ENCODE measurements at regions not wholly inside any gene's neighbourhood (a gene's known extent, or its start where the extent isn't known, plus 50 kb on each side); places are given as distances from the start of the nearest gene placed in this dataset.

DNA sequence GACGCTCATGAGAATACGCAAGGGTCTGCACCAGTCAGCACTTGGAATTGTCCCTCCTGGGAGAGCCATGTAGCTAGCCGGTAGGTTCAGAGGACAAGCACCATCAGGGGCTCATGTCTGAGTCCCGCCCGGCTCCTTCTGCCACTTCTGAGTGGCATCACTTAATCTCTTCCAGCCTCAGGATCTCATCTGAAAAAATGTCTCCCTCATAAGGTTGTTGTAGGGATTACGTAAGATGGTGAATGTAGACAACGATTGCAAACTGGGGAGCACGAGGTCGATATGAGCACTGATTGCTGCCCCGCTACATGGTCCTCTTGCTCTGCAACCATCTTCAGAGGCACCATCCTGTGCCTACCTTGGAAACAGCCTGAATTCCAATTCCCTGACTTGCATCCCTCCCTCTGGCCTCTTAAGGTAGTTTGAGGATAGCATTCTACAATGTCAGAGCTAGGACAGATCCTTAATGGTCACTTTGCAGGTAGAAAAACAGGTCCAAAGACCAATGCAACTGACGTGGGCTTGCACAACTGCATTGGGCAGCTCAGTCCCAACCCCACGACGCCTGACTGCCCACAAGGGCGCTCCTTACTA is 115.8 kb upstream of the TMEM45B start:
- H2BK120ac ChIP-seq (ENCODE audit: low read depth, low read length), result no peak overlapping the region
- H3K23ac ChIP-seq (ENCODE audit: low read depth, low read length), result no peak overlapping the region
- DNase-seq (no peak), ATAC-seq (ENCODE audit: low read depth) (no peak)
- H3K56ac ChIP-seq (ENCODE audit: extremely low read depth, insufficient read depth, low read length), result no peak overlapping the region
- no peaks in the 10 kb centered on the region for H3K4me1 ChIP-seq (ENCODE audit: control insufficient read depth, insufficient read depth, low read length)
- no peak overlapping the region for H3K4ac ChIP-seq (ENCODE audit: low read depth, low read length)
- H3K79me1 ChIP-seq (ENCODE audit: low read depth in 1 of 2, low read length in 2 of 2), result no peaks in the 10 kb centered on the region
- 33% methylated on average over 1 of the region's 14 CpGs; no CpG with 5 or more reads in 1 of the 2 experiments for WGBS, 2 experiments (ENCODE audit: extremely low coverage in 2 of 2, insufficient read length in 1 of 2)
- no peaks in the 10 kb centered on the region for H3K9me1 ChIP-seq (ENCODE audit: insufficient read depth, low read length)
- H3K9ac ChIP-seq (ENCODE audit: low read depth, low read length), result no peak overlapping the region
- no peaks in the 10 kb centered on the region for H4K20me1 ChIP-seq (ENCODE audit: insufficient read depth, low read length)
- no peak overlapping the region for H2BK15ac ChIP-seq (ENCODE audit: low read depth, low read length)
- no peaks in the 10 kb centered on the region for H3K9me3 ChIP-seq (ENCODE audit: control insufficient read depth, insufficient read depth, low read length)
- no peak overlapping the region for H2AK5ac ChIP-seq (ENCODE audit: low read depth, low read length)
- no peaks in the 10 kb centered on the region for H3K36me3 ChIP-seq (ENCODE audit: control insufficient read depth, insufficient read depth, low read length)
- TF ChIP-seq, protein P1, sequence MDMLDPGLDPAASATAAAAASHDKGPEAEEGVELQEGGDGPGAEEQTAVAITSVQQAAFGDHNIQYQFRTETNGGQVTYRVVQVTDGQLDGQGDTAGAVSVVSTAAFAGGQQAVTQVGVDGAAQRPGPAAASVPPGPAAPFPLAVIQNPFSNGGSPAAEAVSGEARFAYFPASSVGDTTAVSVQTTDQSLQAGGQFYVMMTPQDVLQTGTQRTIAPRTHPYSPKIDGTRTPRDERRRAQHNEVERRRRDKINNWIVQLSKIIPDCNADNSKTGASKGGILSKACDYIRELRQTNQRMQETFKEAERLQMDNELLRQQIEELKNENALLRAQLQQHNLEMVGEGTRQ (IDR thresholded peaks at IDR 0.05; ENCODE audit: low read depth, low read length), result no peak
- TF ChIP-seq, protein P2, sequence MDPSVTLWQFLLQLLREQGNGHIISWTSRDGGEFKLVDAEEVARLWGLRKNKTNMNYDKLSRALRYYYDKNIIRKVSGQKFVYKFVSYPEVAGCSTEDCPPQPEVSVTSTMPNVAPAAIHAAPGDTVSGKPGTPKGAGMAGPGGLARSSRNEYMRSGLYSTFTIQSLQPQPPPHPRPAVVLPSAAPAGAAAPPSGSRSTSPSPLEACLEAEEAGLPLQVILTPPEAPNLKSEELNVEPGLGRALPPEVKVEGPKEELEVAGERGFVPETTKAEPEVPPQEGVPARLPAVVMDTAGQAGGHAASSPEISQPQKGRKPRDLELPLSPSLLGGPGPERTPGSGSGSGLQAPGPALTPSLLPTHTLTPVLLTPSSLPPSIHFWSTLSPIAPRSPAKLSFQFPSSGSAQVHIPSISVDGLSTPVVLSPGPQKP (IDR thresholded peaks at IDR 0.05; ENCODE audit: borderline replicate concordance, low read depth, low read length), result no peak
- TF ChIP-seq CHD1 (IDR thresholded peaks at IDR 0.05; ENCODE audit: low read depth, low read length) (no peak), SMC3 (IDR thresholded peaks at IDR 0.05; ENCODE audit: low read depth, low read length) (no peak), FOS (IDR thresholded peaks at IDR 0.05; ENCODE audit: low read depth, low read length) (no peak), RCOR1 (IDR thresholded peaks at IDR 0.05; ENCODE audit: insufficient replicate concordance, low read length) (no peak), MXI1 (IDR thresholded peaks at IDR 0.05; ENCODE audit: borderline replicate concordance, low read depth, low read length) (no peak), BHLHE40 (IDR thresholded peaks at IDR 0.05; ENCODE audit: low read depth, low read length) (no peak), RFX5 (IDR thresholded peaks at IDR 0.05; ENCODE audit: low read depth, low read length) (no peak), MAFK (IDR thresholded peaks at IDR 0.05; ENCODE audit: low read depth, low read length) (no peak), NFE2L2 (IDR thresholded peaks at IDR 0.05; ENCODE audit: low read depth, low read length) (no peak), CEBPB (IDR thresholded peaks at IDR 0.05; ENCODE audit: low read depth, low read length) (no peak), RAD21 (IDR thresholded peaks at IDR 0.05; ENCODE audit: low read length) (no peak), POLR2A (IDR thresholded peaks at IDR 0.05; ENCODE audit: low read depth, low read length) (no peak), MAZ (IDR thresholded peaks at IDR 0.05; ENCODE audit: borderline replicate concordance, low read depth, low read length) (no peak)
- TF ChIP-seq, protein P3, sequence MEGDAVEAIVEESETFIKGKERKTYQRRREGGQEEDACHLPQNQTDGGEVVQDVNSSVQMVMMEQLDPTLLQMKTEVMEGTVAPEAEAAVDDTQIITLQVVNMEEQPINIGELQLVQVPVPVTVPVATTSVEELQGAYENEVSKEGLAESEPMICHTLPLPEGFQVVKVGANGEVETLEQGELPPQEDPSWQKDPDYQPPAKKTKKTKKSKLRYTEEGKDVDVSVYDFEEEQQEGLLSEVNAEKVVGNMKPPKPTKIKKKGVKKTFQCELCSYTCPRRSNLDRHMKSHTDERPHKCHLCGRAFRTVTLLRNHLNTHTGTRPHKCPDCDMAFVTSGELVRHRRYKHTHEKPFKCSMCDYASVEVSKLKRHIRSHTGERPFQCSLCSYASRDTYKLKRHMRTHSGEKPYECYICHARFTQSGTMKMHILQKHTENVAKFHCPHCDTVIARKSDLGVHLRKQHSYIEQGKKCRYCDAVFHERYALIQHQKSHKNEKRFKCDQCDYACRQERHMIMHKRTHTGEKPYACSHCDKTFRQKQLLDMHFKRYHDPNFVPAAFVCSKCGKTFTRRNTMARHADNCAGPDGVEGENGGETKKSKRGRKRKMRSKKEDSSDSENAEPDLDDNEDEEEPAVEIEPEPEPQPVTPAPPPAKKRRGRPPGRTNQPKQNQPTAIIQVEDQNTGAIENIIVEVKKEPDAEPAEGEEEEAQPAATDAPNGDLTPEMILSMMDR (conservative IDR thresholded peaks at IDR 0.05; ENCODE audit: low read depth, low read length), result no peak
- no peak overlapping the region for H2AFZ ChIP-seq (replicated peaks; ENCODE audit: low read length, poor library complexity)
- intact Hi-C loops (cut with micrococcal nuclease) (loop anchor here (2.0 to 5.0 kb wide), 2 partner anchors 323 to 583 kb away; partner anchors contain the start of gene BARX2), dilution Hi-C loops (cut with HindIII; ENCODE audit: low sequenced_read_pairs, unreplicated experiment) (no loop called here), in situ Hi-C loops (cut with MboI; ENCODE audit: low sequenced_read_pairs) (loop anchor here (5.0 kb wide), 1 partner anchor 323 kb away; the partner anchor contains the start of gene BARX2)
- ChIA-PET POLR2A (ENCODE audit: unreplicated experiment) (no interaction called here), CTCF (no interaction called here)
- H3K14ac ChIP-seq (replicated peaks; ENCODE audit: low read depth, low read length), result no peak overlapping the region
- no peak overlapping the region for H3K18ac ChIP-seq (ENCODE audit: low read depth, low read length)
- no peak overlapping the region for H2BK20ac ChIP-seq (ENCODE audit: low read depth, low read length)
- no peak overlapping the region for H3K27ac ChIP-seq (ENCODE audit: insufficient read depth, low read length)
- no peak overlapping the region for H2AK9ac ChIP-seq (replicated peaks; ENCODE audit: low read depth, low read length, poor library complexity)
- H2BK5ac ChIP-seq (ENCODE audit: low read depth, low read length, poor library complexity, severe bottlenecking), result no peak overlapping the region
- no peak overlapping the region for H4K5ac ChIP-seq (ENCODE audit: low read depth, low read length)
- H4K91ac ChIP-seq (ENCODE audit: insufficient read depth, low read depth, low read length), result no peak overlapping the region
- no peak overlapping the region for H3K4me3 ChIP-seq (ENCODE audit: insufficient read depth, low read depth, low read length)
- no peak overlapping the region for H4K8ac ChIP-seq (ENCODE audit: low read depth in 2 of 2, low read length in 2 of 2)
- no peak overlapping the region for H3K4me2 ChIP-seq (ENCODE audit: low read depth, low read length)
- BruUV-seq (replicated peaks), result no TSS peak
- H3K27me3 ChIP-seq (ENCODE audit: control insufficient read depth, insufficient read depth, low read length), result peaks cover 17% of the 10 kb centered on the region

All from IMR-90 (cell line).